Kidney capillary endothelial cell (primary cell): ENCODE measurements at regions not wholly inside any gene's neighbourhood (a gene's known extent, or its start where the extent isn't known, plus 50 kb on each side); places are given as distances from the start of the nearest gene placed in this dataset.
"Not testable (repeated sequence)": the region's sequence is repeated elsewhere in the genome, so short reads cannot be mapped to it uniquely, and the experiment has no call there.

Experiments
- DNase-seq: peaks from one replicate; pipeline ENCODE4 v3.0.0-alpha.2; 2018; ENCODE audit warnings: low spot score

DNA sequence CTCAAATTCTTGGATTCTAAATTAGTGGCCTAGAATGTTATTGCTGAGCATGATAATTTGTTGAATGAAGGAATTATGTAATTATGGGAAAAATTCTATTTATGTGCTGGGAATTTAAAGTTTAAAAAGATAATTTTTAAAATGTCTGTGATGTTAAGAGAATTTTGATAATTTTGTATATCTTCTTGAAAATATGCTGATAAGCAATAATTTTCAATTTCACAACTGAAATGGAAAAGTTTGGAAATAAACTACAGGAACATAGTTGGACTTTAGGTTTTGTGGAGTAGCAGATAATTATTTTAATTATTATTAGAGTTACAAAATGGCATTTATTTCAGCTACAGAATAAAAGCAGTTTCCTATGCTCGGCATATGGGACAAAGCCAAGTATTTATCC lies 268.5 kb upstream of the TPK1 start:
- no peak for DNase-seq

- DNase-seq = not testable (repeated sequence)
Measured at GRCh38 chr7:145102199-145102598, 266.3 kb upstream of the TPK1 start.

DNA sequence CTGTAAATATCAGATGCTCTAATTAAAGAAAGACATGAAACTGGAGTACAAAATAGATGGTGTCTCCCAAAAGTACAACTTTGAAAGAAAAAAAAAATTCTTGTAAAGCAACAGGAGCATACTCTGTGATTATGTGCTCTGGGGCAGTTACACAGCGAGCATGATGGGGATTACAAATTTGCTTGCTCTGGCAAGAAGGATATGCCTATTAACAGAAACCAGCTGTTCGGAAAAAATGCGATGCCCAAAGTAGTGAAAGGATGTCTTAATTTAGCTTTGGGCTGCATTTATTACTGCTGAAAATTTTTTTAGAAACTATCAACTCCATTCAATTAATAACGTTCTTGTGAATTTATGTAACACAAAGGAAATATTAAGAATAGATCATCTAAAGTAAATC lies 256.9 kb upstream of the TPK1 start:
- no peak for DNase-seq

DNA sequence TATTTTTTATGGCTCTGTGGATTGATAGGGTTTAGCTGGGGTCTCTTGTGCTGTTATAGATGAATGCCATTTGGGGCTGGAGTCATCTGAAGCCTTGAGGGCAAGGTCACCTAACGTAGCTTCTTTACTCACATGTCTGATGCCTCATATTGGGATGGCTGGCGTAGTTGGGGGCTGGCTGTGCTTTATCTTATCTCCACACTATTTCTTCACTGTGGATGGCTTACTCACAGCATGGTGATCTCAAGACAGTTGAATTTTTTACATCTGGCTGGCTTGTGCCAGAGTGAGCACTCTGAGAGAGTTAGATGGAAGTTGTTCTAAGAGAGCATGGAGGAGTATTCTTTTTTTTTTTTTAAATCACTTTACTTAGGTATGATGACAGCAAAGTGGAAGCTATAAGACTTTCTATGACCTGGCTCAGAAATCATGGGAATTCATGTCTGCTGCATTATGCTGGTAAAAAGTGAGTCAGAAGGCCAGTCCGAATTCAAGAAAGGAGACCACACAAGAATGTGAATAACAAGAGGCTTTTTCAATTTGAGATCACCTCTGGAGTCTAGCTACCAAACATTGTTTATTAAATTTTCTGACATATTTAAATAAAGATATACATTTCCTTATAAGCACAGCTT lies 252.4 kb upstream of the TPK1 start:
- DNase-seq = no peak

GRCh38 chr7:145082366-145083161 lies 246.7 kb upstream of the TPK1 start:
- DNase-seq = no peak

DNA sequence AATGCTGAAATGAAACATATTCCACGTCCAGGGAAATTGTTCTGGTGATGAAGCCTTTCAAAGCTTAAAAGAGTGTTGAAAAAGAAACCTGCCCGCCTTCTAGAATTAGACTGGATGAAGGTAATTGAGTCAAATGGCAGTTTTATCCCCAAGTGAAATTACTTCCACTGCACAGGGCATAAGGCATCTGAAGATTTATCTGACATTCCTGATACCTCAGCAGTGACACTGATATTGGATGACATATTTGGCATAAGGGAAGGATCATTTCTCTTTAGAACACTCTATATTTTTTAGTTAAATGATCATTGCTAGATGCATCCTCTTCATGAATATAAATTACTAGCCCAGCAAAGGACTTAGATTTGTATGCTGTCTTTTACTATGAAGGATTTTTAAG lies 229.6 kb upstream of the TPK1 start:
- no peak for DNase-seq

- DNase-seq = no peak
Measured at GRCh38 chr7:145064114-145064513, 228.3 kb upstream of the TPK1 start.

GRCh38 chr7:145053781-145054180 lies 217.9 kb upstream of the TPK1 start:
- DNase-seq = no peak

DNA sequence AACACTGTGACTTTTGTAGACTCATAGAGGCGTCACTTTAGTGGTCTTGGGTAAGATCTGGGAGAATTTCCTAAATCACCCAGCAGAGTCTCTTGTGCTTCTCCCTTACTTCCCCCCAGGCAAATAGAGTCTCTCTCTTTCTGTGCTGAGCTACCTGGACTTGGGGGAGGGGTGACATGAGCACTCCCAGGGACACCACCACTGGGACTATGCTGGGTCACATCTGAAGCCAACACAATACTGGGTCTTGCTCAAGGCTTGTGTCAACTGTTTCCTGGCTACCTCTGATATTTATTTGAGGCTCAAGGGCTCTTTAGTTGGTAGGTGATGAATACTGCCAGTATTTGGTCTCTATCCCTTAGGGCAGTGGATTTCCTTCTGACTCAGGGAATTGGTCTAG lies 214.6 kb upstream of the TPK1 start:
- no peak for DNase-seq

GRCh38 chr7:145036604-145037405 lies 201.0 kb upstream of the TPK1 start:
- DNase-seq = peak; percentile 30

GRCh38 chr7:145031162-145031561 lies 195.3 kb upstream of the TPK1 start:
- DNase-seq = no peak

DNA sequence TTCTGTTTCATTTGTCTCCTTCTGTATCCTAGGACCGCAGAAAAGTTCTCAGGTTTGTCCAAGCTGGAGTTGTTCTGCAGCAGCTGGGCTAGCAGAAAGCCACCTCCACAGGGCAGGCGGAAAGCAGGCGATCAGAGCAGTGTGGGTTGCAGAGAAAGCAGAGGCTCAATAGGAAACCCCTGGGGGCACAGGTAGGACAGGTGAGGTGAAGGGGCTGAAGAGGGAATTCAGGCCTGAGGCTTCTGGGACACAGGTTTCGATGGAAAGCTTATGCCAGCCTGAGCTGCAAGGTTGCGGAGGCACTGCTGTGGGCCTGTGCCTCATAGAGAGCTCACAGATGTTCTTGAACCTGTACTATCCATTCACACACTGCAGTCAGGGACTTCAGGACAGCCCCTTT lies 194.9 kb upstream of the TPK1 start:
- DNase-seq = no peak

- no peak for DNase-seq
Measured at GRCh38 chr7:145020454-145020853, 184.6 kb upstream of the TPK1 start.

- no peak for DNase-seq
Measured at GRCh38 chr7:145016068-145016467, 180.2 kb upstream of the TPK1 start.

DNA sequence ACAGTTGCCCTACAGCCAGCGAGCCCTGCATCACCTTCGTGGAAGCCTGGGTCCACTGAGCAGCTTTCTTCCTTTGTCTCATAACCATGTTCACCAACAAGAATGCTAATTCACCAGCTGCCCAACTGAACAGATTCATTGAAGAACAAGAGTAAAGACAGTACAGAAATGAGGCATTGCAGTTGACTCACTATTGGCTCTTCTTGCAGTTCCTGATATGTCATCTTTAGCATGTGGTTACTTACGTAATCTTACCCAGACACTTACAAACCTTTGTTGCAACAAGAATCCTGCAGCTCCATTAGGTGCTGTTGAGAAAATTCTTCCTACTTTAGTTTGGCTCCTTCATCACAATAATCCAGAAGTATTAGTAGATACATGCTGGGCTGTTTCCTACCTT lies 174.0 kb upstream of the TPK1 start:
- DNase-seq = no peak

DNA sequence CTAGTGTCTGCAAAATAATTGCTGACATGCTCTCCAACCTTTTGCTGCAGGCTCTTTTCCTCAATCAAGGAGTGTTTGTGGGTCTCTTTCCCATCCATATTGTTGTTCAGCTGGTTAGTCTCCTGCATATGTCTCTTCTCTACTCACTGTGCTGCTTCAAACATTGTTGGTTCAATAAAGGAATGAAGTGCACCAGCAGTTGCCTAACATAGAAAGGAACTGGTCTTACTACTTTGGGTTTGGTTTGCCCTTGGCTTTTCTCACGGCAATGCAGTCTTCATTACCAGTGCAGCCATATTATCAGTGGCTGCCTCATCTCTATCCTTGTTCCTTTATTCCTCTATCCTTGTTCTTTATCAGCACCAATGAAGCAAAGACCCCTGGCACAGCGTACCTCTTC lies 169.7 kb upstream of the TPK1 start:
- DNase-seq = no peak

- DNase-seq = no peak
Measured at GRCh38 chr7:144997512-144997911, 161.7 kb upstream of the TPK1 start.

DNA sequence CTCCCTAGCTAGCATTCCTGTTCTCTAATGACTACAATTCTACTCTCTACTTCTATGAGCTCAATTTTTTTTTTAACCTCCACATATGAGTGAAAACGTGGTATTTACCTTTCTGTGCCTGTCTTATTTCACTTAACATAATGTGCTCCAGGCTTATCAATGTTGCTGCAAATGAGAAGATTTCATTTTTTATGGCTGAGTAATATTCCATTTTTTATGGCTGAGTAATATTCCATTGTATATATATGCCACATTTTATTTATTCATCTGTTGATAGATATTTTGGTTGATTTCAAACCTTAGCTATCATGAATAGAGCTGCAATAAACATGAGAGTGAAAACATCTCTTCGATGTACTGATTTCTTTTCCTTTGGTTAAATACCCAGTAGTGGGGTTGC lies 159.6 kb upstream of the TPK1 start:
- no peak for DNase-seq

DNA sequence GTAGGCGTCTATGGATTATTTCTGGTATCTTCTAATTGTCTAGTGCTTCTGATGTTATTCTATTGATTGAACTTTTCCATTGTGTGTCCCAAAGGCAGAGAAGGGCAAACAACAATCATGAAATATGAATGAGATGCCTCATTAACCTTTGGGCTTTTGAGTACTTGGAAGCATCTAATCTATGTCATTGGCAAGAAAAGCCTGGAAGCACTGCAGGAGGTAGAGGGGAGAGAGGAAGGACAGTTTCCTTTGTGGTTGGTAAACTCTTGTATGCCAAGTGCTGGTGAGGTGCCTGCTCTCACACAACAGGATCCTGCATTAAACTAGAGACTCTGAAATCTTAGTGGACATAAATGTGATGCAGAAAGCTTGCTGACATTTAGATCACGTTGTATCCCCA lies 155.2 kb upstream of the TPK1 start:
- no peak for DNase-seq

DNA sequence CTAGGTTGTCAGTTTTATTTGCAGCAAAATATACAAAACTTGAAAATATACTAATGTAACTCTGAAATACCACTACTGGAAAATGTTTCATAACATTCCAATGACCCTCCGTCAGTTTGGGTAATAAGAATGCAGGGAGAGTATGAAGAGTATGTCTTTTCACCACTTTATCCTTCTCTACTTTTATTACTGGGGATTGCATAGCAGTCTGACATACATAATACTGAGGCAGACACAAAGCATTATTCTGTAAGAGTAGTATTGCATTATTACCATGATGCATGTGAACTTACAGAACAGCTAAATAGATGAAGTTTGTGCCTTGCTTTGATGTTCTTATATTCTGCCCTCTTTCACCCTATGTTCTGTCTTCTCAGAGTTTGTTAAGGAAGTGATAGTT lies 151.8 kb upstream of the TPK1 start:
- DNase-seq = no peak

- no peak for DNase-seq
Measured at GRCh38 chr7:144982133-144982532, 146.3 kb upstream of the TPK1 start.

DNA sequence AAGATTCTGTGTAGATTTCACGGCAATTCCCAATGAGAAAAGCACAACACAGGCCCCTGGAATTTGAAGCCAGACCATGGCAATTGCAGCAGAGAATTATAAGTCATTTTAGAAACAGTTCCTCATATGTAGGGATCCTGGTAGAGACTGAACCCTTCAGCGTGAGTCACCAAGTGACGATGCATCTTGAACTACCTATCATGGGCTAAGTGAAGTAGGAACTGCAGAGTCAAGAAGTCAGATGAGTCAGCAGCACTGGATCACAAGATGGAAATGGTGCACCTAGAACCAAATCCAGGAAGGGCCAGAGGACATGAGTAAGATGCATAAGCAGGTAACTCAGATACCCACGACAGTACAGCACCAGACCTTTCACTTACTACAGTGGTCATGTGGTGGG lies 140.0 kb upstream of the TPK1 start:
- DNase-seq = no peak

- no peak for DNase-seq
Measured at GRCh38 chr7:144969787-144970186, 133.9 kb upstream of the TPK1 start.
